ENCODE measurements at regions not wholly inside any gene's neighbourhood (a gene's known extent, or its start where the extent isn't known, plus 50 kb on each side); places are given as distances from the start of the nearest gene placed in this dataset.

DNA sequence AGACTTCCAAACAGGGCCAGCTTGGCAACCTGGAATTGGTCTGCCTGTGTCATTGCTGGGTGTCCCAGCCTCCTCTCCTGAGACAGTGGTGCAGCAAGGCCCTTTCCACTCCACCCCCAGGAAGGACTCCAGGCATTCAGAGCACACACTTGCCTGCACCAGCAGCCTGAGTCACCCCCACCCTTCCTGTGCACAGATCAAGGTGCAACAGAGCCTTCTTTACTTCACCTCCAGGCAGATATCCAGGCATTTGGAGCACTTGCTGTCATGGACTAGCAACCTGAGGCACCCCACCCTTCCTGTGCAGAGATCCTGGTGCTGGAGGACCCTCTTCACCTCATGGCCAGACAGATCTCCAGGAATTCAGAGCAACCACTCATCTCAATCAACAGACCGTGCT is 135.8 kb downstream of the GASK1B start:
- TF ChIP-seq ZBTB7A (IDR thresholded peaks at IDR 0.05; ENCODE audit: low read depth) (no peak), EP300 (IDR thresholded peaks at IDR 0.05; ENCODE audit: borderline replicate concordance) (no peak)

All from Ishikawa (cell line).